Stomach (tissue), 4 donors: ENCODE measurements at regions not wholly inside any gene's neighbourhood (a gene's known extent, or its start where the extent isn't known, plus 50 kb on each side); places are given as distances from the start of the nearest gene placed in this dataset.

Source experiments
- POLR2A ChIP-seq, 4 donors: fragments of 450-650 bp; IDR thresholded peaks; one replicate each; pipeline ENCODE4 v1.6.1; 2016; ENCODE audit warnings: antibody characterized with exemption in 4 of 4, control low read depth in 2 of 4, mild to moderate bottlenecking in 1 of 4, moderate library complexity in 1 of 4
- POLR2AphosphoS5 ChIP-seq, 3 donors: sonication (generic); formaldehyde crosslinking; IDR thresholded peaks; one replicate each; pipeline ENCODE4 v1.6.1; 2016; ENCODE audit warnings: antibody characterized with exemption in 3 of 3
- TF ChIP-seq, protein P1 (sequence below), 7 experiments: fragments of 450-650 bp in 4 of 7; fragments of 200-600 bp in 3 of 7; sonication (generic) in 3 of 7; IDR thresholded peaks; one replicate each; pipeline ENCODE4 v1.5.1; 2016 to 2019; ENCODE audit warnings: antibody characterized with exemption in 7 of 7, control low read depth in 2 of 7, mild to moderate bottlenecking in 1 of 7

DNA sequence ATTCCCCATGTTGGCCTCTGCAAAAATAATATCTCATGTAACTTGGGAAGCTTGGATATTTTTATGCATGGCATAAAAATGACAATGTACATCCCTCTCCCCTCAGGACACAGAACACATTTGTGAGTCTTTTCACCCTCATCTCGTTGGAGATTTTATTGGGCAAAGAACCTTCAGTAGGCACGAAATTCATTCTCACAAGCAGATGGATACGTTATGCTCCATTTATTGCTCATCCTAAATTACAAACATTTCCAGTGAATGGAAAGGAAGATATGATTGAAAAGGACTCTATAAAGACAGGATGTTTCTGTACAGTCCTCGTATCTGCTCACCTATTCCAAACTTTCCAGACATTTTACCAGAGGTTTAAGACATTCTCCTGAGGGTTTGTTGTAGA, 1175.8 kb downstream of the UQCRFS1 start:
- TF ChIP-seq POLR2A (IDR thresholded peaks at IDR 0.05): no peak
- TF ChIP-seq, protein P1, sequence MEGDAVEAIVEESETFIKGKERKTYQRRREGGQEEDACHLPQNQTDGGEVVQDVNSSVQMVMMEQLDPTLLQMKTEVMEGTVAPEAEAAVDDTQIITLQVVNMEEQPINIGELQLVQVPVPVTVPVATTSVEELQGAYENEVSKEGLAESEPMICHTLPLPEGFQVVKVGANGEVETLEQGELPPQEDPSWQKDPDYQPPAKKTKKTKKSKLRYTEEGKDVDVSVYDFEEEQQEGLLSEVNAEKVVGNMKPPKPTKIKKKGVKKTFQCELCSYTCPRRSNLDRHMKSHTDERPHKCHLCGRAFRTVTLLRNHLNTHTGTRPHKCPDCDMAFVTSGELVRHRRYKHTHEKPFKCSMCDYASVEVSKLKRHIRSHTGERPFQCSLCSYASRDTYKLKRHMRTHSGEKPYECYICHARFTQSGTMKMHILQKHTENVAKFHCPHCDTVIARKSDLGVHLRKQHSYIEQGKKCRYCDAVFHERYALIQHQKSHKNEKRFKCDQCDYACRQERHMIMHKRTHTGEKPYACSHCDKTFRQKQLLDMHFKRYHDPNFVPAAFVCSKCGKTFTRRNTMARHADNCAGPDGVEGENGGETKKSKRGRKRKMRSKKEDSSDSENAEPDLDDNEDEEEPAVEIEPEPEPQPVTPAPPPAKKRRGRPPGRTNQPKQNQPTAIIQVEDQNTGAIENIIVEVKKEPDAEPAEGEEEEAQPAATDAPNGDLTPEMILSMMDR (IDR thresholded peaks at IDR 0.05): no peak
- TF ChIP-seq POLR2AphosphoS5 (IDR thresholded peaks at IDR 0.05): no peak
